HG03520 (cell line): ENCODE measurements at regions not wholly inside any gene's neighbourhood (a gene's known extent, or its start where the extent isn't known, plus 50 kb on each side); places are given as distances from the start of the nearest gene placed in this dataset.

ENCODE experiments used
- ATAC-seq: cut with Tn5 transposase; IDR thresholded peaks from one replicate; pipeline ENCODE4 v1.9.1; 2021; ENCODE audit warnings: mild to moderate bottlenecking, moderate library complexity; ENCODE audit not compliant: unreplicated experiment

DNA sequence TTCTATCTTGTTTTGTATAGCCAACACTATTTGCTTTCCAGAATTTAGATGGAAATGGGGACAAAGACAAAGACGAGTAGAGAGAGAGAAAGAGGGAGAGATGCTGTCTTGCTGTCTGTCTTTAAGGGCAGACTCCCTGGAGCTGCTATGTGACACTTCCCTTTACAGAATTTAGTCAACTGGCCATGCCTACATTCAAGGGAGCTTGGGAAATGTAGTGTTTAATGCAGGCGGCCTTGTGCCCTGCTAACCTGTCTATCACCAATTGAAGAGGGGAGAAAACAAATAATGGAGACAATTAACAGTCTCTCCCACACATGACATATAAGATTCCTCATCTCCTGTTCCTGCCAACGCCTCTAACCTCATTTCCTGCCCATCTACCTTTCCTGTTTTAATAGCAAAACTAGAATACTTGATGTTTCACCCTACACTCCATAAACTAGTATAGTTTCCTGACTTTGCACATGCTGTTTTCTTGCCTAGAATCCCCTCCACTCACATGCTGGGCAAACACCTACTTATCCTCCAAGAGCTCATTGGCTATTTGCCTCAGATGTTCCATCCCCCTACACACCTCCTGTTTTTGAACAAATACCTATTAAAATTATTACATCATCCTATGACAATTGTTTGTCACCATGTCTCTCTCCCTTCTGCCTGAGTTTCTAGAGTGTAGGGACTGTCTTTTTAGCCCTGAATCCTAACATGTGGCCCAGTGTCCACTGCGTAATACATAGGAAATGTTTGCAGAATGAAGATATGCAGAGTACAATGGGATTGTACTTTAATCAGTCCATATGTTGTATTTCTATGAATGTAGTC is 117.2 kb downstream of the SLC25A24 start:
- no peak for ATAC-seq

DNA sequence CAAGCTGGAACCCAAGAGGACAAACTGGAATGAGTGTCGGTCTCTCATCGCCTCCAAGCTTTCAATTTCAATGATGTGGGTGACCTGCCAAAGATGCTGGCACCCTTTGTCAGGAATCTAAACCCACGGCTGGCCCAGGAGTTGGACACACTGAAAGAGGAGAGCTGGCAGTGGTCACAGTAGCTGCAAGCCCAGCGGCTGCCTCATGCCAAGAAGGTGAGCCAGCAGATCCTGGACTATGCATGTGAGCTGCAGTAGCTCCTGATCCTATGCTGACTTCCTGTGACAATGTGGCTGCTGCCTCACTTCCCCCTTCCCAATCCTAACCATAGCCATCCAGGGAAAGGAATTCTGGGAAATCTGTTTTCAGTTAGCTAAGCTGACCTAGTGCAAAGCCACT is 117.0 kb upstream of the VAV3 start:
- no peak for ATAC-seq

DNA sequence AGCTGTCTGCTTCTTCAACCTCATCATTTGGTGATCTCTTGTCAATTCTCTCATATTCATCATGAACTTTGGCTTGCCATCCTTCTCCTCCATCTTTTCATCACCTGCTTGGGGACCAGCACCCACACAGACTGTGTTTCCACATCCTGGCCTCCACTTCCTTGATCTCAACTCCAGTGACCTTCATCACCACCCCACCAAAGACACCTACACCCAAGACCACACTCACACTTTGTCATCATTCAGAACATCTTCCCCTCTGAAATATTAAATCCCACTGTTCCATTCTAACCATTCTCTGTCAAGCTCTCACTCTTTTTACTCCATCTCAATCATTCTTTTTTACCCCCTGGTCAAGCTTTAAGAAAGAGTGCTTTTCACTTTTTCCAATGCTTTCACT is 115.5 kb upstream of the VAV3 start:
- ATAC-seq: no peak

DNA sequence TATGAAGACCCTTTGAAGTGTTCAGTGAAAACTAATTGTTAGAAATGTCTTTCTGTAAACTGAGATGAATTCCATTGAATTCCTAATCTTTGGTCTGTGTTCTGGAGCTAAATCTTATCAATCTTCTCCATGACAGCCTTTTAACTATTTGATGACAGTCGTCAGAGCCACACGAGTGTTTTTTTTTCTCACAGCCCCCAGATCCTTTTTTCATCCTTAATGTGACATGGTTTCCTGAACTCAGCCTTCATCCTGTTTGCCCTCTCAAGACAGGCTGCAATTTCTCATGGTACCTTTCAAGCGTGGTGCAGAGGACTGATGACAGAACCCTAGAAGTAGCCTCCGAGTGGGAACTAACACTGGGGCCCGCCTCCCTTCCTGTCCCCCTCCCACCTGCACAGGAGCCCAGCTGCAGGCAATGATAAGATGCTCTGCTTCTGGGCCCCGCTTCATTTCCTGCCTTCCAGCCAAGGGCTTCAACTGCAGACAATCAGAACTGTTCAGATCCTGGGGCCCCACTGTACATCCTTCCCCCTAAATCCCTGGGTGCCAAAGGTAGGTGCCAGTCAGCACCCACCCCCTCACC is 114.6 kb upstream of the VAV3 start:
- no peak for ATAC-seq

DNA sequence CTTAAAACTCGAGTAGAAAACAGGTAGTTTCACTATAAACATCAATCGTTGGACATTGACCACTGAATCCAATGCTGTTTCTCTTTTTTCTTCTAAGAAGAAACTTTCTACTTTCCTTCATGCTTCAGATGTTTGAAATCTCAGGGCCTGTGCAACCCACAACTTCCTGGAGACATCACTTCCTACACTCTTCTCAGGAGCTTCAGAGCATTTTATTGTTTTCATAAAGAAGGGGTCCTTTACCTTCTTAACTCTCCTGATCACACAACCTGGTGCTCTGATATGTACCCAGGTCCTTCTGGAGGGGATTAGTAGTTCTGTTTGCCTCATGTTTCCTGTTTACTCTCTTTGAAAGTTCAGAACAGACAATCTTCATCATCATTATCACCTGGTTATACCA is 113.0 kb upstream of the VAV3 start:
- no peak for ATAC-seq

DNA sequence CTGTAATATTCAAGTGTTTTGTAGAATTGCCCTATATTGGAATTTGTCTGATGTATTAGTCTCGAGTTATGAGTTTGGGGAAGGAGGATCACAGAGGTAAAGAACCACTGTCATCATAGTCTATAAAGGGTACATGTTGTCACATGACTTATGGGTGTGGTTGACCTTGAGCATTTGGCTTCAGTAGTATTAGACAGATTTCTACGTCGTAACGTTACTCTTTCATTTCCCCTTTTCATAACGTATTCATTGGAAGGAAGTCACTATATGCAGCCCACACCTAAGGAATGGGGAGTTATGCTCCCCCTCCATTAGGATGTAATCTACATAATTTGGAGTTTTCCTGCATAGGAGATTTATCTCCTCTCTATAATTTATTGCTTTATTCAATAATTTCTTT is 110.1 kb upstream of the VAV3 start:
- peak; percentile 84 for ATAC-seq

DNA sequence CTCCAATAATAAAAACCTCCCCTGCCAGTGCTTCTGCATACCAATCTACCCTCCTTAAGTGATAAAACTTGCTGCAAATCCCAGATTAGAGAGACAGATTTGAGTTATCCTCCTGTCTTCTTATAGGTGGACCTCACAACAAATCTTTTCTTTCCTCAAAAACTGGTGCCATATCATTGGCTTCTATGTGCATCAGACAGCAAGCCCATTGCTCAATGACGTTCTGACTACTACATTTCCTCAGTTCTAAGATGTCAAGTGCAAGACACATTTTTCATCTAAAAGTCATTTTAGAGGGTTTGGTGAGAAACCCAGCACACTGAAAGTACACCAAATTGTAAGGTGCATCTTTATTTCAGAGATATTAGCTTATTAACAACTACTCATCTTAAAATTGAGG is 107.8 kb upstream of the VAV3 start:
- no peak for ATAC-seq

DNA sequence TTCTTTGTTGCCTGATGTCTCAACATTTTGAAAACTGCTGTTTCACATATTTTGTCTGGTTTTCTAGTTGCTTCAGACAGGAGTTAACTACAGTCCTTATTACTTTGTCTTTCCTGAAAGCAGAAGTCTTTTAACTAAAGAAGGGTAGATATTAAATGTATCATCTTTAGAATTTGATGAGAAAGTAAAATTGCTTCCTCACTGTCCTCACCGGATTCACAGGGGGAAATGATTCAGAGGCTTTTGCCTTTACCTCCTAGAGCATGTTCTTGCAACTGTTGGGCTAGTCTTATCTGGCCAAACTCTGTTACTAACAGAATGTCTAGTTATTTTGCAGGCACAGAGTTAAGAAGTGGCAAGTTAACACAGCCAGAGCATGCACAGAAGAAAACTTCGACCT is 107.2 kb upstream of the VAV3 start:
- no peak for ATAC-seq

DNA sequence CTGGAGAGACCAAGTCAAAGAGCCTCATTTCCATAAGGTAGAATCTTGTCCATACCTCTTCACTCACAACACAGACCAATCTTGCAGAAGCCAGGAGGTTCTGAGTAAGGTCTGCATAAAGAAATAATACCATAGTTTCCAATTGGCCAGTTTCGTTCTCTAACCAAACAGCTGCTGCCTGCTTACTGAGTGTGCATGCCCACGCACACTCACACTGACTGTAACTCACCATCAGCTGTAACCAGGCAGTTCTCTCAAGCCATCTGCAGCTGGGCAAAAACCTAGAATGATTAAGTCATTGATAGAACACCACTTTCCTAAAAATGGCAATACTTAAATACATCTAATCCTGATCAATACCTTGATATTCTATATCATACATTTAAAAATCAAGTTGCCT is 106.6 kb upstream of the VAV3 start:
- peak; percentile 53 for ATAC-seq

DNA sequence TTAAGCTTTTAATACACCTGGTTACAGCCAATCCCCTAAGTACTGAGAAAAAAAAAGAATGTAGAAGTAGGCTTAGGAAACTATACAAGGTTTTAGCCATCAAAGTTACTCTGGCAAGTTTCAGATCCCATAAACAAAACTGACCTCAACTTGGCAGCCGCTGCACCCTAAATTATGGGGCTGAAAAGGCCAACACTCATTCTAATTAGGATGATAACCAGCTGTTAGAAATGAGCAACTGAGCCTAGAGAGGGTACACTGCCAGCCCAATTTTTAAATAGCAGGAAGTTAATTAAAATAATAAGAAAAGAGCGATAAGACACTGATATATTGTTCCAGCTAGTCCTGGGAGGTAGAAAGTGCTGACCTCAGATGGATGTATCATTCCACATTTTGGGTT is 105.7 kb upstream of the VAV3 start:
- no peak for ATAC-seq

DNA sequence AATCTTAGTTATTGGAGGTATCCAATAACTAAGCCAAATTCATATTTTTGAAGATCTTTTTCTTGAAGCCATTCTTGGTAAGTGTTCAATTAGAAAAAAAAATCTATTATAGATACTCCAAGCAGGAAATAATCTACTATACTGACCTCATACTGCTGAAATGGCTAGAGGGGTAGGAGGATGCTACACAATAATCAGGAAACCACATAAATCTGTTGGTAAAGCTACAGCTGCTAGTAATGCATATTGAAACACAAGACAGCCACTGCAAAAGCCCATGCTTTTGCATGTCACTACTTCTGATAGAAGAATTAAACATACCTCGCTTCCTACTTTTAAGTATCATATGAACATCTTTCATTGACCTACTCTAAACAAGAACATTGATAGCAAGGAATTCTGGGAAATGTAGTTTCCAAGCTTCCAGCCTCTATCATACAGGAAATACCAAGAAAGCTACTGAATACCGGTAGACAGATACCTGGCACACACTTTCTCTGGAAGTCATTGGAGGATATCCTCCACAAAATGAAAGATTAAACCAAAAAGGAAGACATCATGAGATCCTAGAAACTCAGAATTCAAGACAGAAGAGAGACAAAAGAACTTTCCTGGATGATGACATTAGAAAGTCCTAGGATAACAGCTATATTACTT is 103.0 kb upstream of the VAV3 start:
- no peak for ATAC-seq

DNA sequence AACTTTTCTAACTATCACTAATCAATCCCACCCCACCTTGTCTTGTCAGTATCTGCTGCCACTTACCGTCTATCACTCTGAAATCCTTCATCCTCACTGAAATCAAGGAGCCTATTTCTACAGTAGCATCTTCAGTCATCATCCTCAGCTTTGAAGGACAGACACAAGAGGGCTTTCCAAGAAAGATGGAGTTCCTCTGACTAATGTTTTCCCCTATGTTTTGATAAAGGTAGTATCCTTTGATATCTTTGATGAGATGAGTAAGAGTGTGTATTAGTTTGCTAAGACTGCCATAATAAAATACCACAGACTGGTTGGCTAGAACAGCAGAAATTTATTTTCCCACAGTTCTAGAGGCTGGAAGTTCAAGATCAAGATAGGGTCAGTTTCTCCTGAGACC is 101.8 kb upstream of the VAV3 start:
- no peak for ATAC-seq

DNA sequence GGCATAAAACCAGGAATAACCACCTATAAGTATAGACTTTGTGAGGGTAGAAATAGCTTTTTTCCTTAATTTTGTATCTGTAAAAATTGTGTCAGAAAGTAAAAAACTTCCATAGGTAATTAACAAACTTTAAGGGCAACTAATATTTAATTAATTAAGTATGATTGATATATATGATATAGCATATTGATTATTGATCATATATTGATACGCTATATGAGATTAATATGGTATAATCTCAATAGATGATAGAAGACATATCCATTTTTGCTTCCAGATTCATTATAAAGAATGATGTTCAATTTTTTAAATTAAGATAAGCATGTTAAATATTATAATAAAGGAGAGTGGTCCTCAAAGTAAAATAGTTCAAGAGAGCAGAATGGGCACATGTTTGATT is 99.3 kb upstream of the VAV3 start:
- ATAC-seq: no peak

DNA sequence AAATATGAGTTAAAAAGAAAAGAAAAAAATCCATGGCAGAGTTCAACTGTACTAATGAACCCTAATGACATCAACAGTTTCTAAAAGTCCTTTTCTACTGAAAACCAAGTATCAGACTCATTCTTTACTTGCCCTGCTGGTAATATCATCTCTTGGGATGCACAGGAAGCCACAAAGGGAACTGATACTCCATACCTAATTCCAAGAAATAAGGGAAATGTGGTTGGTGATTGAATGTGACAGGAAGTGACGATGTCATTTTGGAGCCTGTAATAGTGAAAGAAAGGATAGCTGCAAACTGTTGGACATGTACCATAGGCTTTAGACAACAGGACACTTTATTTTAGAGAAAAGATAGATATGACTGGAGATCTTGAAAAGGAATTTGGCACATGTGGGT is 98.7 kb upstream of the VAV3 start:
- no peak for ATAC-seq

DNA sequence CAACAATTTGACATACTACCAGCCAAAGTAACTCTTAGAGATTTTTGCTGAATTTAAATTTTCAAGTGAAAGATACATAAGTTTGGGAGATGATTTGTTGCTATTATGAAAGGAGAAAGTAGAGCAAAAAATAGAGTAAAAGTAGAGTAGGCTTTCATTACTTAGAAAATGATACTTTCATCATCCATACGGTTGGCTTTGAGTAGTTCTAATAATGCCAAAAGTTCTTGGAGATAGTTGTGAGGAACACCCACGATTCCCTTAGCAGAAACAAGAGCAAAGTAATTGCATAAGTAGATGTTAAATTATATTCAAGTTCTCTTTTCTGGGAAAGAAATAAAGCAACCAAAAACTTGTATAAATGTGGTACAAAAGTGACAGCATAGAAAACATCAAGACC is 95.0 kb upstream of the VAV3 start:
- no peak for ATAC-seq

DNA sequence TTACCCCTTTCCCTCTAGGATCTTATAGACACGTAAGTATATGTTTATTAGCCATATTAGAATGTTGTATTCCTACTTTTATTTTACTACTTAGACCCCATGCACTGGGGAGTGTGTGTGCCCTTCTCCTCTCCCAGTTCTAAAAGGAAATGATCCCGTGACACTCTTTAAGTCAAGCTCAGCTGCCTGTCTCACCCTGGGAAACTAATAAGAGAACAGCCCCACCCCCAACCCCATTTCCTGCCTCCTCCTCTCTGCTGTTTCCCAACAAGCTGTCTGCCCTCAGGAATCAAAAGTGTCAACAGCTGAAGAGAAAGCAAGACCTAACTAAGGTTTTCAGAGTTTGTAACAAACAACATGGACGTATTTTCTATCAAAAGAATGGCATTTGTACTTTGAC is 92.6 kb upstream of the VAV3 start:
- no peak for ATAC-seq

DNA sequence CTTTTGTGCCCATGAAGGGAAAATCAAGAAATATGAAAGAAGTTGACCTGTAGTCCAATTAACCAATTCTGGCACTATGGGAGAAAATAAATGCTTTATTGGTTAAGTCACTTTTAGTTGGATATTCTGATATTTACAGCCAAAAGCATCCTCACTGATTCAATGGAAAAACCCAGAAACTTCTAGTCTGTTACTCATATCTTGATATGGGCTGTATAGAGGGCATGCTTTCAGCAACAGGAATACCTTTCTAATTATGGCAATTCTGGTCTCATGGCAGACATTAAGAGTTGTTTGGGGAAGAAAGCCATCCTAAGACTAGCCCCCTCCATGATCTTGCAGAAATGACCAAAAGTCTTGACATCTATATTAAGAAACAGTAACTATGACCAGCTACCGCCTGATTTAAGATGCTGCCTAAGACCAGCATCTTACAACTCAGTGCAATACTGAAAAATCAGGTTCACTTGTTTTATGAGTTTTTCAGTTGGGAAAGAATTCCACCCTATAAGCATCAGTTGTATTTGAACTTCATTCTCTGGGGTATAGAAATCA is 91.5 kb upstream of the VAV3 start:
- ATAC-seq: no peak

DNA sequence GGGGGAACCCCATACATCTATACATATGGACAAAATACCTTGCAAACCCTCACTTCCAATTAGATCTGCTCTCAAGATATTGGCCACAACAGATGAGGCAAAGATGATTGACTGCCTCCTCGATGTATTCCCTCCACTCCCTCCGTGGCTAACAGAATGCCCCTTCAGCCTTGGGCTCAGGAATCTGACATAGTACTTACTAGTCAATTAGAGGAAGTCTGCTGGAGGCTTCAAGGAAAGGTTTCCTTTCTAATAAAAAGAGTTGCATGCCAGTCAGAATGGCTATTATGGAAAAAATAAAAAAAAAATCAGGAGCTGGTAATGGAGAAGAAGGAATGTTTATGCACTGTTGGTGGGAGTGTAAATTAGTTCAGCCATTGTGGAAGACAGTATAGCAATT is 90.4 kb upstream of the VAV3 start:
- ATAC-seq: no peak

DNA sequence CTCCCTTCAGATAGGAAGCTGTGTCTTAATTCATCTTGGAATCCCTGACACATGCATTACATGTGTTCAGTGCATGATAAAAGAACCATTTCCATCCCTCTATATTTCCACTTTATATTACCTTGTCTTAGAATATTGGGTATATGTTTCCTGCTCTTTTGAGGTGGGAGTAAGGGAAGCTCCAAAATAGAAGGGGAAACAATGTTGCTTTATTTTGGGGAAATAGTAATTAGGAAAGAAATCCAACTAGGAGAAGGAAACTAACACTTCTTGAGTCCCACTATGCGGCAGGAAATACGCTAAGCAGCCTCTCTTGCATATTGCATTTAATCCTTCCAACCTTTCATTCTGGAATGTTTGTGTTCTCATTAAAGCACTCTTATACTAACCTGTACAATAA is 89.4 kb upstream of the VAV3 start:
- no peak for ATAC-seq

DNA sequence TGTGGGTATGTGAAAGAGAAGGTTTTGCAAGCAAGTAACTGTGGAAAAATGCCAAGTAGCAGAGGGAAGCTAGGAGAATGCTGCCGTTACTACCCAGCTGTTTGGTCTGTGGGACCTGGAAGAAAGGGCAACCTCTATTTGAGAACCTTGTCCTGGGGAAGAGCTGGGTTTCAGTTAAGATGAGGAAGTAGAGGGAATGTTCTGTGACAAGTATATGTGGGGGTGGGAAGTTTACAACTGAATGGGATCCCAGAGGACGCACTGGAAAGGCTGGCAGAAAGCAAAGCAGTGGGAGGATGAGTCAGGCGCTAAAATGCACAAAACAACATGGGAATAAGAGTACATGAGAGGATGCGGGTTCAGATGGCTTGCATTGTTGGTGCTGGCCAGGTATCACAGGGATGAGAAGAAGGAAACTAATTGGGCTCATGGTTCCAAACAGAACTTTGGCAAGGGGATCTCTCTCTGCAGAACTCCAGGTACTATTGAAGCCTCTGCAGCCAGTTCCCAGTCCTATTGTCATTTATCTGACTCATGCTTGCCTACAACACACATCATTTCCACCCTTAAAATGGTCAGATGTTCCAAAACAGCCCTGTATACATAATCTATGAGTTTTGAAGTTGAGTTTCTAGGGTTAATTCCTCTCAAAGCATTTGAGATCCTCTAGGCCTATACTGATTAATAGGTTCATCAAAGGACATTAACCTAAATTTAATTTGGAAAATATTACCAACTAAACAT is 88.5 kb upstream of the VAV3 start:
- ATAC-seq: no peak

DNA sequence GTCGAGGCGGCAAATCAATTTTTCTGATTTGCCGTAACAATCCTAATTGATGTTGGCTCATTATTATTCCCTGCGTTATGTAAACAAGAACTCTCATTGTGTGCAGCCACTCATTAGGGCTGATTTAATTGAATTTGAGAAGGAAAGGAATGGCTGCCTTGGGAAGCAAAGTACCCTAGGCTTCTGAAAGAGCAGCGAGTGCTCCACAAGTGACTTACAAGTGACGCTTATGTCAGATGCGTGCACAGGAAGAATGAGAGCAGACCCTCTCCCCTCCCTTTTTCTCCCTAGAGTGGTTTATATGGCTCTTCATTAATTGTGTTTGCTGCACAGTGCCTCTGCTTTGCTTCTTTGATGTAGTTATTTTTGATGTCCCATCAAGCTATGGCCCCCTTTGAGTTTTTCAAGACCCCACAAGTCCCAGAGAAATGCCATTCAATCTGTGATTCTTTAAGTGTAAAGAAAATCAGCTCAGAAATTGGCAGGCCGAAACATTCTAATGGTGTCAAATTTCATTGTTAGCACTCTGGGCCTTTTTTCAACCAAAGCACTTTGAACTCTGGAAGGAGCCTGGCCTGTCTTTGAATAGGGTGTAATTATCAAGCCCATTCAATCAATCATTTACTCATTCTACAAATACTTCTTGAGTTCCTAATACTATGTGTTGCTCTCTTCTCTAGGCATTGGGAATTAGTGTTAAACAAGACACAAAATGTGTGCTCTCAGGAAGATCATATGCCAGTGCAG is 86.8 kb upstream of the VAV3 start:
- no peak for ATAC-seq
